Urothelium cell line (cell line): ENCODE measurements at regions not wholly inside any gene's neighbourhood (a gene's known extent, or its start where the extent isn't known, plus 50 kb on each side); places are given as distances from the start of the nearest gene placed in this dataset.
"Not testable (repeated sequence)": the region's sequence is repeated elsewhere in the genome, so short reads cannot be mapped to it uniquely, and the experiment has no call there.

Source experiments
- DNase-seq: peaks from one replicate; pipeline ENCODE4 v3.0.0; 2011; ENCODE audit warnings: low spot score, mixed read lengths
- FAIRE-seq: peaks from 2 replicates; lab custom pipeline; 2011; peaks lifted over from hg19 to GRCh38; lab: Jason Lieb, UNC

DNA sequence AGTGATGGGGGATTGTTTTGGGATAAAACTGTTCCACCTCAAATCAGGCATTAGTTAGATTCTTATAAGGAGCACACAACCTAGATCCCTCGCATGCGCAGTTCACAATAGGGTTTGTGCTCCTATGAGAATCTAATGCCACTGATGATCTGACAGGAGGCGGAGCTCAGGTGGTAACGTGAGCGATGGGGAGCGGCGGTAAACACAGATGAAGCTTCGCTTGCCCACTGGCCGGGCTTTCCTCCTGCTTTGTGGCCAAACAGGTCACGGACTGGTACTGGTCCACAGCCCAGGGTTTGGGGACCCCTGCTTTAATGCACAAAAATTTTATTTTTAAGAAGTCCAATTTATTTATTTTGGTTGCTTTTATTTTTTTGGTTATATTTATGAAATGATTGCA lies 238.8 kb downstream of the AACS start:
- FAIRE-seq (no peak), DNase-seq (no peak)

DNA sequence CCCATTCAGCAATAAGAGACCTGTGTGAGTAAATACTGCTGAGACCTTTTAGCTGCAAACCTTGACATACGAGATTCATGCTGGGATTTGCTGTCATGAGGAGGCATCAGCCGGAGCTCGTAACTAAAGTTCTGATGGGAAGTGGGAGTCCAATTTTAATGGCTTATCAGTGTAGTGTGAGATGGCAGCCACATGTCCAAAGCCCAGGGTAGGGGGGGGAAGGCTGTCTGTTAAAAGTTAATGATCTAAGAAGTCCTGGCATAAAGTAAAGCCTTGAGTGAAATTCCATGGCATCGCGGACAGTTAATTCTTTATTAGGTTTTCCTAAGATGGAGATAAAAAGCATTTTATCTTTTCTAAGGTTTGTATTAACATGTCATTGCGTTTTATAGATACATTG lies 240.0 kb downstream of the AACS start:
- DNase-seq (no peak), FAIRE-seq (no peak)

DNA sequence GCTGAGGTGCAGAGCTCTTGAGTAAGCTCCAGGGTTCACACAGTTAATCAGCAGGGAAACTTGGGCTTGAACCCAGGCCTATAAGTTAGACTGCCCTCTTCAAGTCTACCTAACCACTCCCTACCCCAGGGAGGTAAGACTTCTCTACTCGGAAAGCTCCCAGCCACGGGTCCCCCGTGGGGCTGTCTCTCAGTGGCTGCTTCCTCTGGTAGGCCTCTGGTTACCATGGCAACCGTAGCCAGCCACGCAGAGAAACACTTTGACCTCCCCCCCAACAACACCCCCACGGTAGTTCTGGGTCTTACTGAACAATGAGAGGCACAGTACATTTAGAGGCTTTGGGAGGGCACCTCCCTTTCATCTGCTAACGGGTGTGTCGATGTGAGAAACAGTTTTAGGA lies 245.2 kb downstream of the AACS start:
- DNase-seq (no peak), FAIRE-seq (no peak)

DNA sequence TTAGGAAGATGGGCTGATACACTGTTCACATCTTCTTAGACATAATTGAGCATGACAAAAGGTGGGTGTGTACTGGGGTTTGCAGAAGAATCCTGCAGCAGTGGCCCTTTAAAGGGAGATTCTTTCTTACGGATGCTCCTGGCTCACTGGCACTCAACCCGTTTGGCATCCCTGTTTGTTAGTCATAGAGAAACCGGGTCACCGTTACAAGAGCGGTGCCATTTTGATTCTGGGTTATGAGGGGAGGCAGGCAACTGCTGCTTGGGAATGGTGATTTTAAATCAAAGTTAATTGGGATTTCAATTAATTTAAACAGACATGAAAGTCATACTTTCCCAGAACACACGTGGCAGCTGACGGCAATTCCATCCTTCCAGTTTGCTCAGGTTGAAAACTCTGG lies 245.8 kb downstream of the AACS start:
- DNase-seq, result no peak
- FAIRE-seq, result no peak

- FAIRE-seq (no peak), DNase-seq (no peak)
Observed at GRCh38 chr12:125312471-125312870, 247.2 kb downstream of the AACS start.

DNA sequence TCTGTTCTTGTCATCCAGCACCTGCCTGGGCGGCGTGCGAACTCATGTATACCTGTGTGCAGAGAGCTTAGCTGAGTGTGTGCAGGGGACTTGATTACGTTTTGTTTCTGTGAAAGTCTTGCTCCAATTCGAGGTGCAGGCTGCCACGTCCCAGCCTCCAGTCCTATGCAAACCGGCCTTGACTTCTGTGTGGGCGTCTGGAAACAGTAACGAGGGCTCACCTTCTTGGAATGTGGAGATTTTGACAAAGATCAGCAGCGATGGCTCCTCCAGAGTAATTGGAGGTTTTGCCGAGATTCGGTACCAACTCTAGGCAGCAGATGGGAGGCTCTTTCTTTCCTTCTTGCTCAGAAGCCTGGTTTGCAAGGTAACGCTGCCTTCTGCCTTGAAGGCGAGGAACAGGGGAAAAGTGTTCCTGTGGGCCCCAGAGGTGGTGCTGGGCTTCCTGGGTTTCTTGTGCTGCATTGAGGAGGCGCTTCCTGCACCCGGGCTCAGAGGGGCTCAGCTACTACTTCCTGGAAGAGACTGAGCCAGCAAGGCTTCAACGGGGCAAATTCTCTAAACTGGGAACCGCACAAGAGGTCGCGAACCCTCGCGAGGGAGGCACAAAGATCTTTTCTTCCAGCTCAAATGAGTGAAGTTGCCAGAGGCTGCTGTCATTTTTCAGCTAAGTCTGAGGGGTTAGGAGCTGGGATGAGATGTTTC lies 249.0 kb downstream of the AACS start:
- peak; percentile 32 for DNase-seq
- FAIRE-seq, result no peak

- DNase-seq (no peak), FAIRE-seq (no peak)
Observed at GRCh38 chr12:125315771-125316170, 250.5 kb downstream of the AACS start.

DNA sequence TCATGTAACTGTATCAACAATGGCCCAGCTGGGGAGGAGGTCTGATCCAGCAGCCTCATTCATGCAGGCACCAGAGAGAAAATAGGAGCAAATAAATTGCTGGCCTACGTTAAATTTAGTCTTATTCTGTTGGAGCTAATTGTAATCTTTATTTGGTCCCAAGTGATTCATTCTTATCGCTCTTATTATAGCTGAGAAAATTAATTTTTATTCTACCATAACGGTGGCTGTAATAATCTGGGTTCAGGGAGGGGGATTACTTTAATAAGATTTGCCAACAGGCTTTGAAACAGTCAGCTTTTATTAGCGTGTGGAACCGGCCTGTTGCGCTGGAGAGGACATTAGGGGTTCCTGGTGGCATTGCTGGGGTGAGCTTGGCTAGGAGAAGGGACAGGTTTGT lies 254.9 kb downstream of the AACS start:
- FAIRE-seq (no peak), DNase-seq (no peak)

DNA sequence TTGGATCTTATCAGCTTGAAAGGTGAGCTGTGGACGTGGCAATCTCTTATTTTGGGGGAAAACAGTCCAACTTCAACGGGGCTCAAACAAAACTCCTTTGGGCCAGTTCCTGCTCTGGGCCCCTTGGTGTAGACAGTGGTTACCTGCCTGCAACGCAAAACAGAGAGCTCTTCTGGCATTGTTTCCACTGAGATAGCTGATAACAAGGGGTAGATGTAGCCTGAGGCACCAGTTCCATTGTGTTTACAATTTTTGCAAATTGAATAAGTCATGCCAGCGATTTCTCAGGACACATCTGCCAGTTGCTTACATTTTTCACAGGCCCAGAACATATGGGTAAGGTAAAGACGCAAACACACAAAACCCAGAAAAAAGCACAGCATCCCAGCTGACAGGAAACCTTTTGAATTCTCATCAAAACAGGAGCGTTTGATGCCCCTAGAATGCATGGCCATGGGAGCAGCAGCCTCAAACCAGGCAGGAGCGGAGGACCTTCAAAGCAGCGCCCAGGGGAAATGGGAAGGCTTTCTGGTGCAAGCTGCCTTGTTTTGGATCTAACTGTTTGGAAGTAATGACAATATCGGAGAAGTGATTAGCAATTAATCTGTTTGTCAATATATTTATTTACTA lies 259.7 kb downstream of the AACS start:
- DNase-seq (no peak), FAIRE-seq (no peak)

DNA sequence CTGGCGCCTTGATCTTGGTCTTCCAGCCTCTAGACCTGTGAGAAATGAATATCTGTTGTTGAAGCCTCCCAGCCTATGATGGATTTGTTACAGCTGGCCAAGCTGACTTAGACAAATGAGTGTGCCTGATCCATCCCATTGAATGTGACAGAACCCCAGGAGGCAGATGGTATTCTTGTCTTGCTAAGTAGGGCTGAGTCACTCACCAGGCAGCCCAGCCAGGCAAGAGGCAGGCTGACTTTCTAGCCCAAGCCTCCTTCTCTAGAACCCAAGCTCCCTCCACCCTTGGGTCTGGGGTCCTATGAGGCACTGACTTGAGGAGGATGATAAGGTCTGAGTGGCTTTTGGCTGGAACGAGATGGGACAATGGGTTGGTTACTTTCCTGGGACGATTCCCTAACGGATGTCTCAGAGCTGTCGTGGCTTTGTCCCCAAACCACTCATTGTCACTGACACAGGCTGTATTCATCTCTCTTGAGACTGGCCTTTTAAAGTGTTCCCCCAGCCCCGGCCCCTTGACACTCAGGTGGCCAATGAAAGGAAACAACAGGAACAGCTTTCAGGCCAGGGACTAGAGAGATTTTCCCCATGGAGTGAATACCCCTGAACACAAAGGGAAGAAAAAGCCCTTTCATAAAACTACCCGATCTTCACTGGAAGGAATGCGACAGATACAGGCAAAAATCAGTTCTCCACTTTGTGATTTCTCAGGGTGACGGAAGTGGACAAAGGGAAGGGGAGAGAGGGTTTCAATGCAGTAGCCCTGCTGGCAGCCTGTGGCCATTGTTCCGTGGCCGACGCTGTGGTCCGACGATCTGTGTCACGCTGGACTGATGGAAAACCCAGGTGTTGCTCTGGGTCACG lies 264.2 kb downstream of the AACS start:
- FAIRE-seq (no peak), DNase-seq (no peak)

GRCh38 chr12:125330645-125331341 lies 265.6 kb downstream of the AACS start:
- peak; percentile 66 for FAIRE-seq
- peak; percentile 92 for DNase-seq

DNA sequence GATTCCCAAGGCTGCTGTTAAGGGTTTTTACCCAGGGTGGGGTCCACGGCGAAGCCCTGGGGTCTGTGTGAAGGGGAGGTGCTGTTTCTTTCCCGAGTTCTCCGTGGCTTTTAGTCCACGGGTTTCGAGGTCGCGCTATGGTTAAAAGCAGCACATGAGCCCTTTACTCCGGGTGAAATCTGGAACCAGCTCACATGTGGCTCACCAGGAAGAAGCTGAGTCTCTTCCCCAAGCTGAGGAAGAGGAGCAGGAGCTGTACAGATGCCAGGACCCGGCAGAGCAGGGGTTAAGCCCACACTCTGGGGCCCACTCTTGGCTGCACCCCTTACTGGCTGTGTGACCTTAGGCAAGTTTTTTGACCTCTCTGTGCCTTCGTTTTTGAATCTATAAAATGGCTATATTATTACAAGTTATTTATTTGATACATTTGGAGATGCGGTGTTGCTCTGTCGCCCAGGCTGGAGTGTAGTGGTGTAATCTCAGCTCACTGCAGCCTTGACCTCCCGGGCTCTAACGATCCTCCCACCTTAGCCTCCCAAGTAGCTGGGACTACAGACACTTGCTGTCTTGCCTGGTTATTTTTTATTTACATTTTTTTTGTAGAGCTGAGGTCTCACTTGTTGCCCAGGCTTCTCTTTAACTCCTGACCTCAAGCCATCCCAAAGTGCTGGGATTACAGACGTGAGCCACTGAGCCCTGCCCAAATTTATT lies 266.3 kb downstream of the AACS start:
- DNase-seq (peak; percentile 51), FAIRE-seq (no peak)

GRCh38 chr12:125332900-125333299 lies 267.7 kb downstream of the AACS start:
- DNase-seq (no peak), FAIRE-seq (no peak)

GRCh38 chr12:125336246-125336645 lies 271.0 kb downstream of the AACS start:
- no peak for DNase-seq
- FAIRE-seq, result no peak

- no peak for FAIRE-seq
Observed at GRCh38 chr12:125340791-125341190, 275.6 kb downstream of the AACS start.

DNA sequence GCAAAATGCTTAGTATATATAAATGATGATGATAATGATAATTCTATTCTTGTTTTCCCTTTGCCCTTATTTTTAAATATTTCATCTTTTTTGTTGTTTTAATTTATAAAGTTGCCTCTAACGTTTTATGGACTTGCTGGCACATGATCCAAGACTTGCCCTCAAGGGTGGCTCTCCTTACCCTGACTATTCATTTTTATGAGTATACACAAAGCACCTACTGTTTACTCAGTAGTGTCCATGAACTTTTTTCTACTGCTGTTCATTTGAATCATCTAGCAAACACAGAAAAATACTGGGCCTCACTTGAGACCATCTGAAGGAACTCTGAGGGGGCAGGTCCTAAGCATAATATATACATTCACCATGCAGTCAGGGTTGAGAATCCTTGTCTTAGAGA lies 276.2 kb downstream of the AACS start:
- FAIRE-seq (no peak), DNase-seq (no peak)

More at GRCh38 chr12:125340791-125341190, 275.6 kb downstream of the AACS start:
- DNase-seq, result peak; percentile 62

GRCh38 chr12:125343649-125344048 lies 278.4 kb downstream of the AACS start:
- no peak for DNase-seq
- no peak for FAIRE-seq

- FAIRE-seq (no peak), DNase-seq (no peak)
Observed at GRCh38 chr12:125346362-125346761, 281.1 kb downstream of the AACS start.

- FAIRE-seq (no peak), DNase-seq (no peak)
Observed at GRCh38 chr12:125351788-125352187, 286.6 kb downstream of the AACS start.

DNA sequence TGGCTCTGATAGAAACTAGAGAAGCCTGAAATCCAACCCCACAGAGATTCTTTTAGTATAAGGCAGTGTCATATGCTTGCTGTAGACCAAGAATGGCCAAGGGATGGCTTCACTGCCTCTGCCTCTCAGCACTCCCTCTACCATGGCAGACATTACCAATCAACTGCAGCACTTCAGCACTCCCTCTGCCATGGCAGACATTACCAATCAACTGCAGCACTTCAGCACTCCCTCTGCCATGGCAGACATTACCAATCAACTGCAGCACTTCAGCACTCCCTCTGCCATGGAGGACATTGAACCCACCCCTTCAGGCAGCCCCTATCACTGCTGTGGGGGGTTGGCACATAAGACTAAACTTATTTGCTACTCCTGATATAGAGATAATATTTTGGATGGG lies 287.8 kb downstream of the AACS start:
- not testable (repeated sequence) for FAIRE-seq, DNase-seq
